COR-L47 (cell line): ENCODE measurements at regions not wholly inside any gene's neighbourhood (a gene's known extent, or its start where the extent isn't known, plus 50 kb on each side); places are given as distances from the start of the nearest gene placed in this dataset.

ENCODE experiments used
- DNase-seq: peaks from one replicate; lab custom pipeline; 2025; lab: John Stamatoyannopoulos, UW

GRCh38 chr21:19245188-19245580 is 841.6 kb upstream of the TMPRSS15 start:
- DNase-seq, result no peak

GRCh38 chr21:19246018-19246417 is 842.4 kb upstream of the TMPRSS15 start:
- DNase-seq, result no peak

- no peak for DNase-seq
These were observed 853.5 kb upstream of the TMPRSS15 start for GRCh38 chr21:19256934-19257660.

GRCh38 chr21:19261731-19262376 is 858.3 kb upstream of the TMPRSS15 start:
- DNase-seq, result no peak

- no peak for DNase-seq
These were observed 863.1 kb upstream of the TMPRSS15 start for GRCh38 chr21:19266636-19267035.

GRCh38 chr21:19268686-19269085 is 865.1 kb upstream of the TMPRSS15 start:
- DNase-seq, result no peak

- DNase-seq, result no peak
These were observed 871.5 kb upstream of the TMPRSS15 start for GRCh38 chr21:19275065-19275464.

- DNase-seq, result no peak
These were observed 873.1 kb upstream of the TMPRSS15 start for GRCh38 chr21:19276665-19277064.

- DNase-seq, result no peak
These were observed 883.3 kb upstream of the TMPRSS15 start for GRCh38 chr21:19286876-19287275.

GRCh38 chr21:19290328-19290727 is 886.7 kb upstream of the TMPRSS15 start:
- DNase-seq, result no peak

GRCh38 chr21:19320291-19320690 is 916.7 kb upstream of the TMPRSS15 start:
- no peak for DNase-seq

GRCh38 chr21:19321688-19322087 is 918.1 kb upstream of the TMPRSS15 start:
- no peak for DNase-seq

GRCh38 chr21:19322360-19322759 is 918.8 kb upstream of the TMPRSS15 start:
- DNase-seq, result no peak

GRCh38 chr21:19326531-19327319 is 923.1 kb upstream of the TMPRSS15 start:
- DNase-seq, result no peak

- no peak for DNase-seq
These were observed 925.4 kb upstream of the TMPRSS15 start for GRCh38 chr21:19328954-19329353.

- DNase-seq, result no peak
These were observed 936.7 kb upstream of the TMPRSS15 start for GRCh38 chr21:19340303-19340702.

GRCh38 chr21:19340954-19341353 is 937.4 kb upstream of the TMPRSS15 start:
- DNase-seq, result no peak

GRCh38 chr21:19343711-19344110 is 940.1 kb upstream of the TMPRSS15 start:
- no peak for DNase-seq

- no peak for DNase-seq
These were observed 946.7 kb upstream of the TMPRSS15 start for GRCh38 chr21:19350286-19350685.

GRCh38 chr21:19353256-19353655 is 949.7 kb upstream of the TMPRSS15 start:
- no peak for DNase-seq

GRCh38 chr21:19368944-19369343 is 965.4 kb upstream of the TMPRSS15 start:
- no peak for DNase-seq

GRCh38 chr21:19392390-19392789 is 988.8 kb upstream of the TMPRSS15 start:
- DNase-seq, result no peak

GRCh38 chr21:19400223-19400770 is 996.7 kb upstream of the TMPRSS15 start:
- DNase-seq, result no peak
